Pancreas (tissue), 10 donors: ENCODE measurements at regions not wholly inside any gene's neighbourhood (a gene's known extent, or its start where the extent isn't known, plus 50 kb on each side); places are given as distances from the start of the nearest gene placed in this dataset.

Experiments
- ATAC-seq, 4 donors: fragments of 200-7000 bp; cut with Tn5 transposase; one replicate each; pipeline versions ENCODE4 v1.8.0 to v1.9.1; 2020; ENCODE audit warnings: mild to moderate bottlenecking in 4 of 4, moderate library complexity in 4 of 4
- DNase-seq, 6 donors: peaks; one replicate each; pipeline ENCODE4 v3.0.0-alpha.2; 2020
- FAIRE-seq: peaks from 2 replicates; lab custom pipeline; 2012; peaks lifted over from hg19 to GRCh38; lab: Jason Lieb, UNC
- H3K27ac ChIP-seq, 4 donors: fragments of 200-600 bp; sonication (generic); 1 replicate in 3 of 4; 2 replicates in 1 of 4; pipeline versions ENCODE4 v1.5.0 to v1.8.0; 2020
- H3K27me3 ChIP-seq, 4 donors: fragments of 200-600 bp; one replicate each; pipeline ENCODE4 v1.8.0; 2021
- H3K36me3 ChIP-seq, 3 donors: fragments of 200-600 bp; sonication (generic) in 1 of 3; one replicate each; pipeline versions ENCODE4 v1.5.0 to v1.8.0; 2020 to 2021
- H3K4me1 ChIP-seq, 3 donors: fragments of 200-600 bp; one replicate each; pipeline ENCODE4 v1.8.0; 2021
- H3K4me3 ChIP-seq, 4 donors: fragments of 200-600 bp; sonication (generic) in 2 of 4; one replicate each; pipeline versions ENCODE4 v1.5.0 to v1.8.0; 2020 to 2021
- H3K9me3 ChIP-seq, 4 donors: fragments of 200-600 bp; one replicate each; pipeline ENCODE4 v1.8.0; 2021
- CTCF ChIP-seq, 4 donors: fragments of 200-600 bp; sonication (generic) in 3 of 4; IDR thresholded peaks; one replicate each; pipeline versions ENCODE4 v1.5.0 to v1.8.0; 2021; ENCODE audit warnings: antibody characterized with exemption in 4 of 4
- whole genome bisulfite sequencing, 2 donors: extraction: QIAGEN DNeasy Blood & Tissue Kit; methylation state at CpG; one replicate each; pipeline ENCODE4 v1.1.7; 2013; 5-methylcytosine and 5-hydroxymethylcytosine counted together
- intact Hi-C, 3 donors: fragments of 100-400 bp; cut with DNase I; formaldehyde crosslinking; loops; one replicate each; pipeline versions ENCODE4 v1.11.1 to v1.14.2; 2022
- donor health status: healthy with polysubstance abuse.
- donor health status: DM: no; HTN: no; CAD: no; lungs with moderate emphysema.
- donor health status: DM: no; HTN: no; CAD: no.
- donor health status: control.
- donor health status: control.
- donor health status: Bipolar disorder and iron deficiency.
- donor health status: DM: yes; HTN: yes; CAD: no.
- donor health status: DM: no; HTN: no; CAD: no.
- donor health status: DM: no; HTN: no; CAD: no.
- donor health status: DM: yes; HTN: yes; CAD: no.

DNA sequence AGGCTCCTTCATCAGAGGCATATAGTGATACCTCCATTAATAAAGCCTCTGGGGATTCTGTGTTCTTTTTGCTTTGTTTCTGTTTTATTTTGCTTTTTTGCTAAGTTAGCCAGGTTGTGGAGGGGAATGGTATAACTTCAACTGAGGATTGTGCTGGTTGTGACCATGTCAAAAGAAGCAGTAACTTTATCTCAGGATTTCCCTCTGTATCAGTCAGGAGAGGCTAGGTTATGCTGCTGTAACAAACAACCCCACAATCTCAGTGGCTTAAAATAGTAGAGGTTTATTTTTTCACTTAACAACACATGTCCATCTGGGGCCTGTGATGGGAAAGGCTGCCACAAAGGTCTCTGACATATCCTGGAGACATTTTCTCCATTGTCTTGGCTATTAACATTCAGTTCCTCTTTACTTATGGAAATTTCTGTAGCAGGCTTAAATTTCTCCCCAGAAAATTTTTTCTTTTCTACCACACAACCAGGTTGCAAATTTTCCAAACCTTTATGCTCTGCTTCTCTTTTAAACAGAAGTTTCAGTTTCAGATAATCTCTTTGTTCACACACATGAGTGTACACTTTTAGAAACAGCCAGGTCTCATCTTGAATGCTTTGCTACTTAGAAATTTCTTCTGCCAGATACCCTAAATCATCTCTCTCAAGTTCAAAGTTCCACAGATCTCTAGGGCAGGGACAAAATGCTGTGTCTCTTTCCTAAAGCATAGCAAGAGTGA is 64.7 kb downstream of the UCHL1 start:
- Histone ChIP-seq H3K9me3 (no peaks in the 10 kb centered on the region), H3K27me3 (no peaks in the 10 kb centered on the region), H3K4me3 (no peak overlapping the region), H3K27ac (no peak overlapping the region), H3K36me3 (no peaks in the 10 kb centered on the region), H3K4me1 (no peaks in the 10 kb centered on the region)
- DNase-seq (no peak), FAIRE-seq (no peak), ATAC-seq (no peak)
- no peak for TF ChIP-seq CTCF (IDR thresholded peaks at IDR 0.05)
- intact Hi-C loops = no loop called here

- no peak overlapping the region for H3K27ac ChIP-seq
- 85 to 94% methylated on average over 4 of the region's 4 CpGs for WGBS, 2 donors
- no peak for ATAC-seq
Observed at GRCh38 chr4:41322617-41323016, 65.9 kb downstream of the UCHL1 start.

GRCh38 chr4:41323179-41323578 is 66.5 kb downstream of the UCHL1 start:
- intact Hi-C loops = no loop called here
- ATAC-seq (no peak), DNase-seq (no peak), FAIRE-seq (no peak)
- 88 to 90% methylated on average over 1 of the region's 1 CpG for WGBS, 2 donors
- Histone ChIP-seq H3K4me1 (no peaks in the 10 kb centered on the region), H3K9me3 (no peaks in the 10 kb centered on the region), H3K4me3 (no peak overlapping the region), H3K27me3 (no peaks in the 10 kb centered on the region), H3K27ac (no peak overlapping the region), H3K36me3 (no peaks in the 10 kb centered on the region)
- TF ChIP-seq CTCF (IDR thresholded peaks at IDR 0.05) = no peak

More at GRCh38 chr4:41322617-41323016, 65.9 kb downstream of the UCHL1 start:
- TF ChIP-seq CTCF (IDR thresholded peaks at IDR 0.05) = no peak
- intact Hi-C loops = no loop called here
- FAIRE-seq = no peak
- DNase-seq = no peak
- no peaks in the 10 kb centered on the region for H3K9me3 ChIP-seq
- no peaks in the 10 kb centered on the region for H3K36me3 ChIP-seq
- H3K4me1 ChIP-seq = no peaks in the 10 kb centered on the region
- H3K4me3 ChIP-seq = no peak overlapping the region
- H3K27me3 ChIP-seq = no peaks in the 10 kb centered on the region

- 88 to 96% methylated on average over 2 of the region's 2 CpGs for WGBS, 2 donors
- DNase-seq = no peak
- no peaks in the 10 kb centered on the region for H3K36me3 ChIP-seq
- no peak for FAIRE-seq
- H3K9me3 ChIP-seq = no peaks in the 10 kb centered on the region
- no peak for TF ChIP-seq CTCF (IDR thresholded peaks at IDR 0.05)
- H3K27me3 ChIP-seq = no peaks in the 10 kb centered on the region
- intact Hi-C loops = no loop called here
- H3K4me3 ChIP-seq = no peak overlapping the region
- H3K27ac ChIP-seq = no peak overlapping the region
- H3K4me1 ChIP-seq = no peaks in the 10 kb centered on the region
- no peak for ATAC-seq
Observed at GRCh38 chr4:41323706-41324105, 67.0 kb downstream of the UCHL1 start.

DNA sequence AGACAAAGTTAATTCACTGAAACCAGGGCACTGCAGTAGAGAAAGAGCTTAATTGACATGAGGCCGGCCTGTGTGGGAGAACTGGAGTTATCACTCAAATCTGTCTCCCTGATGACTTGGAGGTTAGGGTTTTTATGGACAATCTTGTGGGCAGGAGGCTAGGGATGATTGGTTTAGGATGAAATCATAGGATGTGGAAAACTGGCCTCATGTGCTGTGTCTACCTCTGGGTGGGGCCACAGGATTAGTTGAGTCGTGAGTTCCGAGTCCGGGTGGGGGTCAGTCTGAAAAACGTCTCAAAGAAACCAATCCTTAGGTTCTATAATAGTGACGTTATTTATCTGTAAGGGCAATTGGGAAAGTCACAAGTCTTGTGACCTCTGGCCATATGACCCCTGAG is 68.1 kb downstream of the UCHL1 start:
- no peaks in the 10 kb centered on the region for H3K36me3 ChIP-seq
- no peaks in the 10 kb centered on the region for H3K27me3 ChIP-seq
- H3K27ac ChIP-seq = no peak overlapping the region
- ATAC-seq = no peak
- H3K4me3 ChIP-seq = no peak overlapping the region
- H3K9me3 ChIP-seq = no peaks in the 10 kb centered on the region
- no peak for DNase-seq
- 73 to 81% methylated on average over 6 of the region's 6 CpGs for WGBS, 2 donors
- TF ChIP-seq CTCF (IDR thresholded peaks at IDR 0.05) = no peak
- intact Hi-C loops = no loop called here
- no peak for FAIRE-seq
- H3K4me1 ChIP-seq = no peaks in the 10 kb centered on the region
